Mesenchymal stem cell (in vitro differentiated cells and primary cell): ENCODE measurements at regions not wholly inside any gene's neighbourhood (a gene's known extent, or its start where the extent isn't known, plus 50 kb on each side); places are given as distances from the start of the nearest gene placed in this dataset.

Experiments
- DNase-seq: peaks from one replicate; pipeline ENCODE4 v3.0.0-alpha.2; 2013
- H2AFZ ChIP-seq: one replicate; pipeline ENCODE4 v1.6.1; 2013; ENCODE audit warnings: low read depth, mild to moderate bottlenecking, control low read depth, inconsistent platforms, low read length, moderate library complexity
- H2AK5ac ChIP-seq: 2 replicates; pipeline ENCODE4 v1.6.1; 2013; ENCODE audit warnings: low read length, moderate library complexity, mild to moderate bottlenecking, inconsistent platforms; ENCODE audit not compliant: severe bottlenecking
- H2BK120ac ChIP-seq: one replicate; pipeline ENCODE4 v1.6.1; 2013; ENCODE audit warnings: low read depth, mild to moderate bottlenecking, inconsistent platforms, low read length, moderate library complexity
- H2BK12ac ChIP-seq, 2 experiments: one replicate each; pipeline ENCODE4 v1.6.1; 2013; ENCODE audit warnings: inconsistent platforms in 2 of 2, low read length in 2 of 2, mild to moderate bottlenecking in 2 of 2, moderate library complexity in 2 of 2, control low read depth in 1 of 2
- H2BK15ac ChIP-seq: one replicate; pipeline ENCODE4 v1.6.1; 2013; ENCODE audit warnings: mild to moderate bottlenecking, low read depth, inconsistent platforms; ENCODE audit not compliant: poor library complexity, severe bottlenecking
- H2BK5ac ChIP-seq: 2 replicates; pipeline ENCODE4 v1.6.1; 2013; ENCODE audit warnings: low read depth, mild to moderate bottlenecking, low read length, control low read depth, inconsistent platforms; ENCODE audit not compliant: poor library complexity, severe bottlenecking
- H3K14ac ChIP-seq, 2 experiments: one replicate each; pipeline ENCODE4 v1.6.1; 2013; ENCODE audit warnings: inconsistent platforms in 2 of 2, low read length in 2 of 2, control low read depth in 1 of 2, mild to moderate bottlenecking in 1 of 2, moderate library complexity in 1 of 2
- H3K18ac ChIP-seq, 2 experiments: one replicate each; pipeline ENCODE4 v1.6.1; 2013; ENCODE audit warnings: inconsistent platforms in 2 of 2, low read length in 2 of 2, control low read depth in 1 of 2, low read depth in 1 of 2, mild to moderate bottlenecking in 1 of 2
- H3K23ac ChIP-seq, 2 experiments: one replicate each; pipeline ENCODE4 v1.6.1; 2013; ENCODE audit warnings: inconsistent platforms in 2 of 2, low read length in 2 of 2, mild to moderate bottlenecking in 2 of 2, moderate library complexity in 2 of 2, control low read depth in 1 of 2
- H3K27ac ChIP-seq: 2 replicates; pipeline ENCODE4 v1.5.1; 2013; ENCODE audit warnings: mild to moderate bottlenecking, moderate library complexity, low read length, control low read depth, inconsistent platforms; ENCODE audit not compliant: poor library complexity, severe bottlenecking
- H3K27me3 ChIP-seq, 2 experiments: 2 replicates each; pipeline versions ENCODE4 v1.6.1 to v1.7.0; 2013; ENCODE audit warnings: low read length in 2 of 2, mild to moderate bottlenecking in 2 of 2, moderate library complexity in 2 of 2, control low read depth in 1 of 2, inconsistent platforms in 1 of 2; ENCODE audit not compliant: control insufficient read depth in 1 of 2, insufficient read depth in 1 of 2
- H3K36me3 ChIP-seq, 2 experiments: 2 replicates each; pipeline versions ENCODE4 v1.6.1 to v1.7.0; 2013; ENCODE audit warnings: low read length in 2 of 2, control low read depth in 1 of 2, inconsistent platforms in 1 of 2, low read depth in 1 of 2, mild to moderate bottlenecking in 1 of 2; ENCODE audit not compliant: insufficient read depth in 2 of 2, control insufficient read depth in 1 of 2
- H3K4ac ChIP-seq, 2 experiments: one replicate each; pipeline ENCODE4 v1.6.1; 2013; ENCODE audit warnings: inconsistent platforms in 2 of 2, low read length in 2 of 2, mild to moderate bottlenecking in 2 of 2, moderate library complexity in 2 of 2, control low read depth in 1 of 2, low read depth in 1 of 2
- H3K4me1 ChIP-seq: 2 replicates; pipeline ENCODE4 v1.6.1; 2013; ENCODE audit warnings: low read depth, low read length, control low read depth; ENCODE audit not compliant: control insufficient read depth, insufficient read depth
- H3K4me2 ChIP-seq: 2 replicates; pipeline ENCODE4 v1.6.1; 2013; ENCODE audit warnings: low read length, mild to moderate bottlenecking, inconsistent platforms; ENCODE audit not compliant: poor library complexity, severe bottlenecking
- H3K4me3 ChIP-seq, 2 experiments: 2 replicates each; pipeline versions ENCODE4 v1.5.1 to v1.7.0; 2013; ENCODE audit warnings: low read length in 2 of 2, mild to moderate bottlenecking in 2 of 2, control low read depth in 1 of 2, low read depth in 1 of 2; ENCODE audit not compliant: insufficient read depth in 1 of 2
- H3K79me1 ChIP-seq: replicated peaks from 2 replicates; pipeline ENCODE4 v1.6.1; 2013; ENCODE audit warnings: mild to moderate bottlenecking, control low read depth, low read length, inconsistent platforms; ENCODE audit not compliant: poor library complexity, severe bottlenecking
- H3K9ac ChIP-seq: 2 replicates; pipeline ENCODE4 v1.7.0; 2013; ENCODE audit warnings: mild to moderate bottlenecking, low read length, moderate library complexity
- H3K9me3 ChIP-seq: 2 replicates; pipeline ENCODE4 v1.7.0; 2013; ENCODE audit warnings: mild to moderate bottlenecking, low read length; ENCODE audit not compliant: control insufficient read depth
- H4K8ac ChIP-seq: one replicate; pipeline ENCODE4 v1.6.1; 2013; ENCODE audit warnings: inconsistent platforms, mild to moderate bottlenecking, low read length, moderate library complexity
- H4K91ac ChIP-seq: one replicate; pipeline ENCODE4 v1.6.1; 2013; ENCODE audit warnings: mild to moderate bottlenecking, low read length, inconsistent platforms
- WGBS: methylation state at CpG from one replicate; pipeline ENCODE4 v1.1.7; 2013; ENCODE audit warnings: mixed read lengths; 5-methylcytosine and 5-hydroxymethylcytosine counted together

- no peak for DNase-seq
- Histone ChIP-seq H3K4me2 (no peak overlapping the region), H3K4me1 (peaks cover 6% of the 10 kb centered on the region), H2AK5ac (no peak overlapping the region), H4K8ac (no peak overlapping the region), H3K27ac (no peak overlapping the region), H2BK12ac (no peak overlapping the region), H3K79me1 (no peaks in the 10 kb centered on the region), H3K23ac (no peak overlapping the region), H3K4ac (no peak overlapping the region), H3K14ac (no peak overlapping the region), H3K9me3 (peaks cover 5% of the 10 kb centered on the region), H2AFZ (no peak overlapping the region), H3K27me3 (peaks cover 0 to 7% of the 10 kb centered on the region in 2 experiments), H4K91ac (no peak overlapping the region), H3K36me3 (no peaks in the 10 kb centered on the region), H3K18ac (no peak overlapping the region), H2BK5ac (no peak overlapping the region), H2BK120ac (no peak overlapping the region), H3K4me3 (no peak overlapping the region), H3K9ac (no peak overlapping the region), H2BK15ac (no peak overlapping the region)
- WGBS = 93% methylated on average over 6 of the region's 8 CpGs
These were observed 87.8 kb upstream of the CPEB4 start for GRCh38 chr5:173800340-173800739.

GRCh38 chr5:173801006-173801405 is 87.1 kb upstream of the CPEB4 start:
- Histone ChIP-seq H4K8ac (no peak overlapping the region), H3K79me1 (no peaks in the 10 kb centered on the region), H3K4me3 (no peak overlapping the region), H2BK120ac (no peak overlapping the region), H3K9ac (no peak overlapping the region), H3K18ac (no peak overlapping the region), H3K4ac (no peak overlapping the region), H2BK5ac (no peak overlapping the region), H2AK5ac (no peak overlapping the region), H3K9me3 (peaks cover 5% of the 10 kb centered on the region), H2AFZ (no peak overlapping the region), H3K14ac (no peak overlapping the region), H3K4me2 (no peak overlapping the region), H3K4me1 (peaks cover 4% of the 10 kb centered on the region), H3K27ac (no peak overlapping the region), H3K23ac (no peak overlapping the region), H3K27me3 (peaks cover 0 to 4% of the 10 kb centered on the region in 2 experiments), H2BK15ac (no peak overlapping the region), H2BK12ac (no peak overlapping the region), H3K36me3 (no peaks in the 10 kb centered on the region), H4K91ac (no peak overlapping the region)
- DNase-seq = no peak
- 96% methylated on average over 8 of the region's 8 CpGs for WGBS

DNA sequence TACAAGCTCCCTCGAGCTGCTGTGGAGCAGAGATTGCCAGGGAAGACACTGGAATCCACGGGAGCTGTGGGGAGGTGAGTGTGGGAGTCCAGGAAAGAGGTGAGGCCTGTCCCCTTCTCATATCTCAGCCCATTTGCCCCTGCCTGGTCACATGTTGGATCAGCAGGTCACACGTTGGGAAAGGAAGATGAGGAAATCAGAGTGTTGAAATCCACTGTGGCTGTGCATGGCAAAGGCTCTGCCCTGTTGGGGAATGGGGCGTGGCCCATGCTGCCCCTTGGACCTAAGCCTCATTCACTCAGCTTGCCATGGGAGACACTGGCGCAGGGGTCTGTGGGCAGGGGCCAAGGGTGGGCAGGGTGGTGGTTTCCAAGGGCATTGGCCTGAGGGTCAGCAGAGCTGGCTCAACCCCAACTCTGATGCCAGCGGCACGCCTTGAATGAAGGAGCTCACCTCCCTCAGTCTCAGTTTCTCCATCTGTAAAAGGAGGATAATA is 85.4 kb upstream of the CPEB4 start:
- H2BK5ac ChIP-seq = no peak overlapping the region
- no peak overlapping the region for H3K9ac ChIP-seq
- no peak overlapping the region for H3K4ac ChIP-seq
- H3K79me1 ChIP-seq = no peaks in the 10 kb centered on the region
- H2BK12ac ChIP-seq = no peak overlapping the region
- peak overlapping the region in 1 of 2 experiments; percentile 83 for H3K18ac ChIP-seq
- no peak overlapping the region for H3K4me3 ChIP-seq
- H2AK5ac ChIP-seq = no peak overlapping the region
- H3K27ac ChIP-seq = no peak overlapping the region
- H3K14ac ChIP-seq = peak overlapping the region in 1 of 2 experiments; percentile 88
- peak; percentile 45 for DNase-seq
- peaks cover 0 to 4% of the 10 kb centered on the region in 2 experiments for H3K36me3 ChIP-seq
- 76% methylated on average over 5 of the region's 7 CpGs for WGBS
- H3K27me3 ChIP-seq = peaks cover 0 to 4% of the 10 kb centered on the region in 2 experiments
- H2BK120ac ChIP-seq = no peak overlapping the region
- no peak overlapping the region for H3K23ac ChIP-seq
- H3K9me3 ChIP-seq = peaks cover 5% of the 10 kb centered on the region
- H2AFZ ChIP-seq = no peak overlapping the region
- H4K8ac ChIP-seq = peak overlapping the region; percentile 3
- no peak overlapping the region for H3K4me2 ChIP-seq
- no peak overlapping the region for H2BK15ac ChIP-seq
- no peak overlapping the region for H4K91ac ChIP-seq
- peaks cover 4% of the 10 kb centered on the region for H3K4me1 ChIP-seq

DNA sequence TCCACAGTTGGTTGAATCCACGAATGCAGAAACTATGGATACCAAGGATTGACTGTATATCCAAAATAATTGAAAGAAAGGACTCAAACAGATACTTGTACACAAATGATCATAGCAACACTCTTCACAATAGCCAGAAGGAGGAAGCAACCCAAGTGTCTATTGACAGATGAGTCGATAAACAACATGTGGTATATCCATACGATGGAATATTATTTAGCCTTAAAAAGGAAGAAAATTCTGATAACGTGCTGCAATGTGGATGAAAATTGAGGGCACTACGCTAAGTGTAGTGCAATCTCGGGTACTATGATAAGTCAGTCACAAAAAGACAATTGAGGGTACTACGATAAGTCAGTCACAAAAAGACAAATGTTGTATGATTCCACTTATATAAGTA is 83.6 kb upstream of the CPEB4 start:
- Histone ChIP-seq H2BK120ac (no peak overlapping the region), H3K14ac (no peak overlapping the region), H3K4me2 (no peak overlapping the region), H2AFZ (no peak overlapping the region), H2BK15ac (no peak overlapping the region), H3K4me1 (peaks cover 3% of the 10 kb centered on the region), H3K23ac (no peak overlapping the region), H3K36me3 (peaks cover 0 to 4% of the 10 kb centered on the region in 2 experiments), H3K4ac (no peak overlapping the region), H3K4me3 (no peak overlapping the region), H3K27me3 (no peaks in the 10 kb centered on the region), H3K9me3 (peaks cover 5% of the 10 kb centered on the region), H2BK12ac (no peak overlapping the region), H3K9ac (no peak overlapping the region), H2BK5ac (no peak overlapping the region), H3K27ac (no peak overlapping the region), H3K79me1 (no peaks in the 10 kb centered on the region), H4K8ac (no peak overlapping the region), H4K91ac (no peak overlapping the region), H2AK5ac (no peak overlapping the region), H3K18ac (no peak overlapping the region)
- 86% methylated on average over 6 of the region's 7 CpGs for WGBS
- DNase-seq = no peak
